ENCODE measurements at regions not wholly inside any gene's neighbourhood (a gene's known extent, or its start where the extent isn't known, plus 50 kb on each side); places are given as distances from the start of the nearest gene placed in this dataset.

DNA sequence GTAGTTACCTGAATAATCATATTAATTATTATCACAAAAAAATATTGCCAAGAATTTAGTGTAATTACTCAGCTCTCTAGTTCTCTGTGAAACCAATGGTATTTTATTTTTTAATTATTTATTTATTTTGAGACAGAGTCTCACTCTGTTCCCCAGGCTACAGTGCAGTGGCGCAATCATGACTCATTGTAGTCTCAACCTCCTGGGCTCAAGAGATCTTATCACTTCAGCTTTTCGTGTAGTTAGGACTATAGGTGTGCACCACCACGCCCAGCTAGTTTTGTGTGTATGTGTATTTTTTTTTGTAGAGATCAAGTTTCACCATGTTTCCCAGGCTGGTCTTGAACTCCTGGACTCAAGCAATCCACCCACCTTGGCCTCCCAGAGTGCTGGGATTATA lies 440.4 kb upstream of the CDH20 start:
- TF ChIP-seq CTCF (IDR thresholded peaks at IDR 0.05 in 8 of 11, conservative IDR thresholded peaks at IDR 0.05 in 3 of 11) (no peak), POLR2A (IDR thresholded peaks at IDR 0.05) (no peak)
